NCI-H345 treated with DMSO at 0.1 percent for 48 hours (cell line): ENCODE measurements at regions not wholly inside any gene's neighbourhood (a gene's known extent, or its start where the extent isn't known, plus 50 kb on each side); places are given as distances from the start of the nearest gene placed in this dataset.
"Not testable (repeated sequence)": the region's sequence is repeated elsewhere in the genome, so short reads cannot be mapped to it uniquely, and the experiment has no call there.

Experiments
- DNase-seq: peaks from one replicate; lab custom pipeline; 2025; ENCODE audit not compliant: unreplicated experiment; lab: John Stamatoyannopoulos, UW

GRCh38 chr14:57150449-57150848 lies 118.3 kb downstream of the EXOC5 start:
- no peak for DNase-seq

DNA sequence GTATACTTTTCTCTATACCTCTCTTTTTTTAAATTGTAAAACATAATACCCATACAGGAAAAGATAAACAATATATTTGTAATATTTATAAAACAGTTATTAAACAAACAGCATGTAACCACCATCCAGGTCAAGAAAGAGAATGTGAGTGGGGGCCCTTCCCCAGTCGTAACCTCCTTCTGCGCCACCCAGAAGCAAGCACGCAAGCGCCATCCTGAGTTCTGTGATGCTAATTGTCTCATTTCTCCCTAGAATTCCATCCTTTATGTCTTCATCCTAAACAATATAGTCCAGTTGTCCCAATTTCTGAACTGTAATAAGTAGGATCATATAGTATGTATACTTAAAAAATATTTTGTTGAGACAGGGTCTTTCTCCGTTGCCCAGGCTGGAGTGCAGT lies 129.5 kb downstream of the EXOC5 start:
- no peak for DNase-seq

GRCh38 chr14:57136669-57137328 lies 131.9 kb downstream of the EXOC5 start:
- peak; percentile 67 for DNase-seq

- DNase-seq: not testable (repeated sequence)
Measured at GRCh38 chr14:57127809-57128208, 140.9 kb downstream of the EXOC5 start.

- DNase-seq: no peak
Measured at GRCh38 chr14:57122129-57122528, 146.6 kb downstream of the EXOC5 start.

GRCh38 chr14:57112072-57112807 lies 156.5 kb downstream of the EXOC5 start:
- DNase-seq: not testable (repeated sequence)

- not testable (repeated sequence) for DNase-seq
Measured at GRCh38 chr14:57110411-57110810, 158.3 kb downstream of the EXOC5 start.

GRCh38 chr14:57091030-57091608 lies 177.6 kb downstream of the EXOC5 start:
- no peak for DNase-seq

- DNase-seq: no peak
Measured at GRCh38 chr14:57089901-57090300, 178.8 kb downstream of the EXOC5 start.

GRCh38 chr14:57087841-57088240 lies 180.9 kb downstream of the EXOC5 start:
- no peak for DNase-seq

- no peak for DNase-seq
Measured at GRCh38 chr14:57086271-57087162, 182.2 kb downstream of the EXOC5 start.

DNA sequence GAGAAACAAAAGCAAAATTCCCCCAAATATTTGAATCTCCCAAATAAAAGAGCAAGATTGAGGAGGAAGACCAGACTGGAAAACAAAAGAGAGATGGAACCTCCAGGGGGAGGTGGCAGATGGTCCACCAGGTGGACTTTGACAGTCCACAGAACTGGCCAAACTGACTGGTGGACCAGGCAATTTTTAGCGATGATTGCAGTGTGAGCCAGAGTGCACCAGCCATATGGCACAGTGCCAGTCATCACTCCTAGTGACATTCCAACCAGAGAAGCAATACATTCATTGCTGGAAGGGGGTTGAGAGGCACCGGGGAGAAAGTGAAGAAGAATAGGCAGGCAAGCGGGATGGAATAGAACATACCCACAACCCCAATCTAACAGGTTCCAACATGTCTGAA lies 182.9 kb downstream of the EXOC5 start:
- DNase-seq: peak; percentile 90

DNA sequence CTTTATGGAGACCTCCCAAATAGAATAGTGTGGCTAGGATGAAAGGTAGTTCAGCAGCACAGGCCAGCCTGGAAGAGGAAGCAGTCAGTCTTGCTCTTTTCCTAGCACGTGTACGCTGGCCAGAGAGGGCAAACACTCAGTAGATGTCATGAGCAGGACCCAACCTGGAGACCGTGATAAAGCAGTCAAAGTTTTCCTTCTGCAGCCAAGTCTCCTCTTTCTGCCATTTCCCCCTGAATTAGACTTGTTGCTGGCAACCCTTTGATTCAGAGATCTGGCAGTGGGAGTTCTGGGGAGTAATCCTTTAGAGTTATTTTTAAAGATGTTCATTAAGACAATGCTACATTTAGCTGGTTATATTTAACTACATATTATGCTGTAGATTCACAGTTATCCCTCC lies 183.7 kb downstream of the EXOC5 start:
- no peak for DNase-seq

DNA sequence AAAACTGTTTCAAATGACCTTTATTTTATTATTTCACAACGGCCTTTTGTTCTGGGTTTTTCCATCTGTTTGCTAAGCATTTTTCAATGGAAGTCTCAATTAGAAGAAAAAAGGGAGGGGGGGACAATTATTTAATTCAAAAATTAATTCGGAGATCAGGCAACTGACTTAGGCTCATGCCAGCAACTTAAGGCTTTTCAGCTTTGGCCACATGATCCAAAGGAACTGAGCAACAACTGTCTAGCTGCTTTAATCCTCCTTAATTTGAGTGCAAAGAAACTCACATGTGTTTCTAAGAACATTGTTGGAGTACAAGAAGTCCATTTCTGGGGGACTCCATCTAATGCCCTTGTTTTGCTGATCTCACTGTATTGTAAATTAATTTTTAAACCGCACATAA lies 188.0 kb downstream of the EXOC5 start:
- DNase-seq: no peak

GRCh38 chr14:57078054-57078453 lies 190.7 kb downstream of the EXOC5 start:
- DNase-seq: no peak

GRCh38 chr14:57073986-57074385 lies 194.7 kb downstream of the EXOC5 start:
- DNase-seq: no peak

DNA sequence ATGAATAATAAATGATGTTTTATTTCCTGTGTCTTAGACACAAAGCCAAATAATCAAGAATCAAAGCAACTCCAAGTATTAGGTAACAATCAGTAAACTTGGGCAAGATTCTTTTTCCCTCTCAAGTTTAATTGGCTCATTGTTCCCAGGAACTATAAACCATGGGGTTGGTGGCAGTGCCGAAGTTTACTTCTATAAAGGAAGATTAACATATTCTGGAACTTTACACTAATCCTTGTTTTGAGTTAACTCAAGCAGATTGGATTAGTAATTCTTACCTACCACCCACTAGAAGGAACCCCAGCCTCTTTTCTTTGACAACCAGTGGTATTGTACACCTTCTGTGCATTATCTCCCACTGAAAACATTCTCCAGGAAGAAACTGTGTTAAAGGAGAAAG lies 197.1 kb downstream of the EXOC5 start:
- no peak for DNase-seq

DNA sequence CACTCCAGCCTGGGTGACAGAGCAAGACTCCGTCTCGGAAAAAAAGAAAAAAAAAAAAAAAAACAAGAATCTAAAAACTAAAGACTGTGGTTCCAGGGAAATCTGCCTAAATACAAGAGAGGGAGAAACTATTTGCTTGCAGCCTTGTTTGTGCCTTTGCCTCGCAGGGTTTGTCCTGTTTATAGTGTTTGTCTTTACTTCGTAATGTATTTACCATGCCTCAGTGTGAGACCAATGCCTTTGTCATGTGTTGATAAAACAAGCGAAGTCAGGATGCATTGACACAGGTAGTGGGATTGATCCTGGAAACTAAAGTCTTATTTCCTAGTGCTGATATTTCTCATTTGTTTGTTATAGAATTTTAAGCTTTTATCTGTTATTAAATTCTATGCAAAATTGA lies 199.0 kb downstream of the EXOC5 start:
- DNase-seq: no peak

GRCh38 chr14:57068511-57068910 lies 200.2 kb downstream of the EXOC5 start:
- DNase-seq: no peak

DNA sequence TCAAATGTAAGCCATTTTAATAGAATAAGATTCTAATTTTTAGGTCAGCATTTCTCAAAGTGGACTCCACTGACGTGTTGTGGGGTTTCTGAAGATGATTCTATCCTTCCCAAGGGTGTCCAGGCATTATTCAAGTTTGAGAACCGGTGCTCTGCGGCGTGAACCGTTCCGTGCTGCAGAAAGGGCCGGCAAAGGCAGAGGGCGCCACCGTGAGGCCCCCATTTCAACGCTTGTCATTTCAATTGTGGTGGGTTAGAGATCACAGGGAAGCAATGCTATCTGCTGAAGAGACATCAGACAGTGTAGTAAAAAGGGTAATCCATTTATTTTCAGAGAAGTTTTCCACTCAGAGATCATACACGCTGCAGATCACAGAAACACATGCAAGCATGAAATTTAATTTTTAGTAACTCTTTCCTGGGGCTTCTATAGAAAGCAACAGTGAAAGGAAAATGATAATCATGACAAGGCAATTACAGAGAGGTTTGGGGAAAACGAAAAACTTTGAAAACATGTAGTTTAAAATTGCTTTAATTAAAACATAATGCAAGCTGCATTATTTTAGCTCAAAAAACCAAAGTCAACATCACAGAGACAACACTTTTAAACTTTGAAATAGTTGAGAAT lies 201.7 kb downstream of the EXOC5 start:
- no peak for DNase-seq

- no peak for DNase-seq
Measured at GRCh38 chr14:57066463-57066862, 202.2 kb downstream of the EXOC5 start.
